ENCODE measurements at regions not wholly inside any gene's neighbourhood (a gene's known extent, or its start where the extent isn't known, plus 50 kb on each side); places are given as distances from the start of the nearest gene placed in this dataset.

DNA sequence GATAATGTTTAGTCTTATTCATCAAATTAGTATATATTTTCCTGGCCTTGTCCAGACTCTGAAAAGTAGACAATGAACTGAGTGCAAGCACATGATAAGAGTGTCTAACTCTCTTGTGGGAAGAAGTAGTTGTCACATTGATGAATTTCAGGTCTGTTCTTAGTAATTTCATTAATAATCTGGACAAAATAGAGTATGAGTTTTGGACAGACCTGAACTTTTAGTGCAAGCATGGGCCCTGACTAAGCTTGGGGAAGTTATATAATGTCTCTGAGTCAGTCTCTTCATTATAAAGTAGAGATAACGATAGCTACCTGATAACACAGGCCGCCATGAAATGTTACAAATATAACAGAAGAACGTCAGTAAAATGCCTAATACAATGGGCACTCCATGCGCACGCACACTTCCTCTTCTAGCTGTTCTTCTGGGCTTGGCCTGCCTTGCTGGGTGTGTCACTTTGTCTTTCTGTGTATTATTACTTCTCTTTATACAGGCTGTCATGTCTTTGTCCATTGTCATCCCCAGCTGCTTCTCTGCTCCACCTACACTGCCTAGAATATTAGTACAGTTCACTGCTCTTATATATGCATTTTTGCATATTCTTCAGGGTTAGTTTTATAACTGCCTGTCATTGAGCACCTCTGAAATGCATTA, 129.1 kb upstream of the HTR2A start:
- H3T11ph ChIP-seq (ENCODE audit: low read length), result no peak overlapping the region
- no CpG with 5 or more reads among the region's 5 CpGs for WGBS (ENCODE audit: extremely low coverage, insufficient read length, low lambda C conversion rate)

More for the DNA sequence above, 129.1 kb upstream of the HTR2A start:
- no peak overlapping the region for H4K91ac ChIP-seq (ENCODE audit: insufficient read length, low read depth, low read length)
- DNase-seq, result no peak
- H2BK5ac ChIP-seq (ENCODE audit: insufficient read length, low read length), result no peak overlapping the region
- H2BK20ac ChIP-seq (ENCODE audit: low read depth, low read length, poor library complexity, severe bottlenecking), result no peak overlapping the region
- TF ChIP-seq, protein P1, sequence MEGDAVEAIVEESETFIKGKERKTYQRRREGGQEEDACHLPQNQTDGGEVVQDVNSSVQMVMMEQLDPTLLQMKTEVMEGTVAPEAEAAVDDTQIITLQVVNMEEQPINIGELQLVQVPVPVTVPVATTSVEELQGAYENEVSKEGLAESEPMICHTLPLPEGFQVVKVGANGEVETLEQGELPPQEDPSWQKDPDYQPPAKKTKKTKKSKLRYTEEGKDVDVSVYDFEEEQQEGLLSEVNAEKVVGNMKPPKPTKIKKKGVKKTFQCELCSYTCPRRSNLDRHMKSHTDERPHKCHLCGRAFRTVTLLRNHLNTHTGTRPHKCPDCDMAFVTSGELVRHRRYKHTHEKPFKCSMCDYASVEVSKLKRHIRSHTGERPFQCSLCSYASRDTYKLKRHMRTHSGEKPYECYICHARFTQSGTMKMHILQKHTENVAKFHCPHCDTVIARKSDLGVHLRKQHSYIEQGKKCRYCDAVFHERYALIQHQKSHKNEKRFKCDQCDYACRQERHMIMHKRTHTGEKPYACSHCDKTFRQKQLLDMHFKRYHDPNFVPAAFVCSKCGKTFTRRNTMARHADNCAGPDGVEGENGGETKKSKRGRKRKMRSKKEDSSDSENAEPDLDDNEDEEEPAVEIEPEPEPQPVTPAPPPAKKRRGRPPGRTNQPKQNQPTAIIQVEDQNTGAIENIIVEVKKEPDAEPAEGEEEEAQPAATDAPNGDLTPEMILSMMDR (conservative IDR thresholded peaks at IDR 0.05), result no peak
- H3K4me2 ChIP-seq (ENCODE audit: insufficient read depth, insufficient read length, low read length), result no peak overlapping the region
- no peaks in the 10 kb centered on the region for H3K79me1 ChIP-seq (ENCODE audit: insufficient read depth, low read depth, low read length, poor library complexity, severe bottlenecking)
- no peak overlapping the region for H3K23ac ChIP-seq (ENCODE audit: insufficient read length, low read depth, low read length)
- Mint-ChIP-seq H3K27me3 (ENCODE audit: low read depth) (no peaks in the 10 kb centered on the region), H3K36me3 (ENCODE audit: insufficient read depth in 1 of 3, low read depth in 3 of 3) (peaks cover 0 to 3% (median 0%) of the 10 kb centered on the region in 3 experiments; a peak in 2 of 7 replicates), H3K4me1 (peaks cover 21 to 22% of the 10 kb centered on the region in 2 experiments), H3K9me3 (peaks cover 0 to 4% of the 10 kb centered on the region in 2 experiments; a peak in 3 of 5 replicates), H3K27ac (no peak overlapping the region), H3K4me3 (no peak overlapping the region)
- no peaks in the 10 kb centered on the region for H3K79me2 ChIP-seq (ENCODE audit: insufficient read depth, low read length)
- no peak overlapping the region for H3K4ac ChIP-seq (ENCODE audit: low read depth, low read length)
- no peaks in the 10 kb centered on the region for H3K9me3 ChIP-seq (ENCODE audit: control insufficient read depth, low read depth, low read length)
- no peak overlapping the region for H2BK12ac ChIP-seq (ENCODE audit: insufficient read length, low read depth, low read length)
- H3K9ac ChIP-seq (ENCODE audit: extremely low read depth, insufficient read length, low read length), result no peak overlapping the region
- H3K27ac ChIP-seq (ENCODE audit: insufficient read length, low read depth, low read length), result no peak overlapping the region
- no peaks in the 10 kb centered on the region; the same call in 1 of the 2 replicates for H3K4me1 ChIP-seq (ENCODE audit: insufficient read depth, low read length)
- H4K8ac ChIP-seq (replicated peaks; ENCODE audit: insufficient read length, low read depth, low read length), result no peak overlapping the region
- H3K56ac ChIP-seq (ENCODE audit: insufficient read length, low read depth, low read length), result no peak overlapping the region
- H2AK5ac ChIP-seq (ENCODE audit: insufficient read length, low read length), result no peak overlapping the region
- H3K18ac ChIP-seq (ENCODE audit: insufficient read length, low read depth, low read length), result no peak overlapping the region
- H3K23me2 ChIP-seq (ENCODE audit: insufficient read length, low read depth, low read length, poor library complexity, severe bottlenecking), result no peaks in the 10 kb centered on the region
- H4K20me1 ChIP-seq (ENCODE audit: control insufficient read depth, insufficient read depth, insufficient read length), result no peaks in the 10 kb centered on the region
- H2BK120ac ChIP-seq (ENCODE audit: low read depth, low read length, poor library complexity, severe bottlenecking), result no peak overlapping the region
- no peak overlapping the region for H4K5ac ChIP-seq (ENCODE audit: insufficient read length, low read depth, low read length)
- no peak overlapping the region for H2BK15ac ChIP-seq (ENCODE audit: low read depth, low read length)
- H2AFZ ChIP-seq (ENCODE audit: low read length), result no peak overlapping the region
- no peak overlapping the region for H3K14ac ChIP-seq (ENCODE audit: insufficient read depth, low read length)
- no peaks in the 10 kb centered on the region for H3K27me3 ChIP-seq (ENCODE audit: insufficient read depth, low read length)

Measured in H9 (cell line).